Loucy (cell line): ENCODE measurements at regions not wholly inside any gene's neighbourhood (a gene's known extent, or its start where the extent isn't known, plus 50 kb on each side); places are given as distances from the start of the nearest gene placed in this dataset.

ENCODE experiments used
- H2AFZ ChIP-seq: fragments of 200-600 bp; sonication (generic); 2 replicates; pipeline ENCODE4 v1.6.0; 2016; ENCODE audit warnings: antibody characterized with exemption, mild to moderate bottlenecking, low read length, moderate library complexity
- H3F3A ChIP-seq: fragments of 200-600 bp; 2 replicates; pipeline ENCODE4 v1.6.0; 2016; ENCODE audit warnings: antibody characterized with exemption, low read depth, mild to moderate bottlenecking
- H3K27me3 ChIP-seq: fragments of 200-600 bp; sonication (generic); 2 replicates; pipeline ENCODE4 v1.6.1; 2014; ENCODE audit warnings: low read length, mild to moderate bottlenecking; ENCODE audit not compliant: insufficient read depth, poor library complexity, severe bottlenecking
- H3K36me3 ChIP-seq: fragments of 200-600 bp; sonication (generic); 2 replicates; pipeline ENCODE4 v1.6.1; 2016; ENCODE audit warnings: low read length; ENCODE audit not compliant: insufficient read depth
- H3K4me1 ChIP-seq: fragments of 200-600 bp; sonication (generic); 2 replicates; pipeline ENCODE4 v1.5.1; 2014; ENCODE audit warnings: low read length, mild to moderate bottlenecking; ENCODE audit not compliant: insufficient read depth, poor library complexity, severe bottlenecking
- H3K4me2 ChIP-seq: fragments of 200-600 bp; sonication (generic); 2 replicates; pipeline ENCODE4 v1.6.0; 2014; ENCODE audit warnings: antibody characterized with exemption, low read length, low read depth, mild to moderate bottlenecking; ENCODE audit not compliant: poor library complexity, severe bottlenecking
- H3K4me3 ChIP-seq: fragments of 200-600 bp; sonication (generic); 2 replicates; pipeline ENCODE4 v1.5.1; 2014; ENCODE audit warnings: low read length, mild to moderate bottlenecking, mixed read lengths; ENCODE audit not compliant: poor library complexity, severe bottlenecking
- H3K79me2 ChIP-seq: fragments of 200-600 bp; sonication (generic); 2 replicates; pipeline ENCODE4 v1.6.1; 2014; ENCODE audit warnings: low read length; ENCODE audit not compliant: insufficient read depth
- H3K9ac ChIP-seq: fragments of 200-600 bp; sonication (generic); 2 replicates; pipeline ENCODE4 v1.6.0; 2014; ENCODE audit warnings: mild to moderate bottlenecking, low read depth, low read length, moderate library complexity; ENCODE audit not compliant: poor library complexity, severe bottlenecking
- H3K9me2 ChIP-seq: fragments of 200-600 bp; sonication (generic); replicated peaks from 2 replicates; pipeline ENCODE4 v1.6.1; 2016; ENCODE audit warnings: low read depth, low read length, mixed read lengths
- H3K9me3 ChIP-seq: fragments of 200-600 bp; sonication (generic); 2 replicates; pipeline ENCODE4 v1.6.1; 2014; ENCODE audit warnings: mild to moderate bottlenecking, antibody characterized with exemption, low read length, low read depth; ENCODE audit not compliant: insufficient read depth
- H4K20me1 ChIP-seq: fragments of 200-600 bp; sonication (generic); 2 replicates; pipeline ENCODE4 v1.6.0; 2014; ENCODE audit warnings: antibody characterized with exemption, low read length, mild to moderate bottlenecking; ENCODE audit not compliant: insufficient read depth, poor library complexity, severe bottlenecking
- CTCF ChIP-seq: fragments of 200-600 bp; sonication (generic); conservative IDR thresholded peaks from 2 replicates; pipeline ENCODE4 v1.5.1; 2014; ENCODE audit warnings: mild to moderate bottlenecking, antibody characterized with exemption, low read length
- EZH2phosphoT487 ChIP-seq: fragments of 200-600 bp; IDR thresholded peaks from 2 replicates; pipeline ENCODE4 v1.6.1; 2018; ENCODE audit warnings: antibody characterized with exemption, mild to moderate bottlenecking, moderate library complexity, borderline replicate concordance

- Histone ChIP-seq H3K9me3 (no peaks in the 10 kb centered on the region), H3K4me3 (no peak overlapping the region), H3F3A (no peaks in the 10 kb centered on the region), H3K9ac (no peak overlapping the region), H3K36me3 (no peaks in the 10 kb centered on the region), H3K9me2 (no peaks in the 10 kb centered on the region), H3K4me2 (no peak overlapping the region), H2AFZ (no peak overlapping the region), H4K20me1 (no peaks in the 10 kb centered on the region), H3K4me1 (no peaks in the 10 kb centered on the region), H3K79me2 (no peaks in the 10 kb centered on the region), H3K27me3 (no peaks in the 10 kb centered on the region)
- TF ChIP-seq CTCF (no peak), EZH2phosphoT487 (no peak)
Measured at GRCh38 chr2:217273162-217273561, 413.3 kb upstream of the TNP1 start.

DNA sequence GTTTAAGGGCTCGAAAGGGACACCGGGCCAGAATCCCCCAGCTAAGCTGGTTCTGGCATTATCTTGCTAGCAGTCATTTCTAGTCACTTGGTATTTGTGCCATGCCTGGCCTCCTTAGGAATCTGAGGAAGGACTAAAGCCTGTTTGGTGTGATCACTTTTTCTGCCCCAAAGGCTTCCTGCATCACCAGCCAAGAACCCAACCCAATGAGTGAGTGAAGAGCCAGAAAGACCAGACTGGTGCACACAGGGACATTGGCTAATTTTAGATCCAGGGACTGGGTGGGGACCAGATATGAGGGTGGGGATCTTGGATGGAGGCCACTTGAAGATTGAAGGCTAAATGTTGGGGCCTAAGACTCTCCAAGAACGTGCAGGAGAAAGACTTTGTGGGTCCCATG is 411.9 kb upstream of the TNP1 start:
- Histone ChIP-seq H2AFZ (no peak overlapping the region), H3K79me2 (no peaks in the 10 kb centered on the region)

DNA sequence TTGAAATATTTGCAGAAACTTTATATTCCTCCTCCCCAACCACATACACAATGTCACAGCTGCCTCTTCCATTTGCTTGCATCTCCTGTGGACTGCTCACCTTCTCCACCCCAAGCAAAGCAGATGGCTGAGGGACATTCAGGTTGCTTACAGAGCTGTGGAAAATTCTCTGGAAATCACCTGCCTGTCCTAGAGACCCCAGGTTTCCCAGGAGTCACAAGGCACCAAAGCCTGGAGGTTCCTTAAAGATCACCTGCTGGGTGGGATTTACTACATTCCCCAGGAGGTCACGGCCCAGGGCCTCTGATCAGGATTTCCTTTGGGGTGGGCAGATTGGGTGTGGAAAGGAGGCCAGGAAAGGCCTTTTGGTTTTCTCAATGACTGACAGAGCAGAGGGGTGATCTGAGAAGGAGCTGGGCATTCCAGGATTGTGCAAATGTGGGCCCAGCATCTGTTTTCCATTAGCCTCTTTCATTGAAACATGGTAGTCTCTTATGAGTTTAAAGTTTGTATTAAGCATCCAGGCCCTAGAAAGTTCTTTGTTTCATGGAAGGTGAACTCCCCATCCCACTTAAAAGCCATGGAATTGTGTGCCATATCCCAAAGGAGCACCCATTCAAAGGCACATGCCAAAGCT is 410.7 kb upstream of the TNP1 start:
- H3K79me2 ChIP-seq = no peaks in the 10 kb centered on the region
- H3K9me3 ChIP-seq = 0 out of 2 replicates have a peak, but pooled peaks cover 4% of the 10 kb centered on the region
- TF ChIP-seq EZH2phosphoT487 (no peak), CTCF (no peak)
- no peak overlapping the region for H3K4me3 ChIP-seq
- no peak overlapping the region for H3K9ac ChIP-seq
- H3K9me2 ChIP-seq = no peaks in the 10 kb centered on the region
- no peaks in the 10 kb centered on the region for H3K4me1 ChIP-seq
- H3K27me3 ChIP-seq = no peaks in the 10 kb centered on the region
- H3F3A ChIP-seq = no peaks in the 10 kb centered on the region
- H2AFZ ChIP-seq = no peak overlapping the region
- H4K20me1 ChIP-seq = no peaks in the 10 kb centered on the region
- no peak overlapping the region for H3K4me2 ChIP-seq
- no peaks in the 10 kb centered on the region for H3K36me3 ChIP-seq

More for the DNA sequence above, 411.9 kb upstream of the TNP1 start:
- no peak overlapping the region for H3K4me3 ChIP-seq
- no peaks in the 10 kb centered on the region for H3K4me1 ChIP-seq
- TF ChIP-seq CTCF = no peak
- no peak for TF ChIP-seq EZH2phosphoT487
- H3K36me3 ChIP-seq = no peaks in the 10 kb centered on the region
- no peaks in the 10 kb centered on the region for H3K9me2 ChIP-seq
- H3F3A ChIP-seq = no peaks in the 10 kb centered on the region
- H3K9ac ChIP-seq = no peak overlapping the region
- H3K27me3 ChIP-seq = no peaks in the 10 kb centered on the region
- 0 out of 2 replicates have a peak, but pooled peaks cover 3% of the 10 kb centered on the region for H3K9me3 ChIP-seq
- no peak overlapping the region for H3K4me2 ChIP-seq
- no peaks in the 10 kb centered on the region for H4K20me1 ChIP-seq
